ENCODE measurements at regions not wholly inside any gene's neighbourhood (a gene's known extent, or its start where the extent isn't known, plus 50 kb on each side); places are given as distances from the start of the nearest gene placed in this dataset.

GRCh38 chr1:30447701-30448100 is 275.7 kb downstream of the MATN1 start:
- H3K36me3 ChIP-seq (ENCODE audit: insufficient read depth, low read length), result no peaks in the 10 kb centered on the region
- H3K9me2 ChIP-seq (replicated peaks; ENCODE audit: low read depth, low read length), result no peaks in the 10 kb centered on the region
- no peak overlapping the region for H3K9ac ChIP-seq (ENCODE audit: low read depth, low read length, poor library complexity, severe bottlenecking)
- H2AFZ ChIP-seq (ENCODE audit: low read length), result no peak overlapping the region
- H3F3A ChIP-seq (ENCODE audit: low read depth), result no peaks in the 10 kb centered on the region
- H4K20me1 ChIP-seq (ENCODE audit: insufficient read depth, low read length, poor library complexity, severe bottlenecking), result no peaks in the 10 kb centered on the region
- TF ChIP-seq CTCF (conservative IDR thresholded peaks at IDR 0.05; ENCODE audit: low read length) (no peak), EZH2phosphoT487 (IDR thresholded peaks at IDR 0.05; ENCODE audit: borderline replicate concordance) (no peak)
- no peak overlapping the region for H3K4me3 ChIP-seq (ENCODE audit: low read length, poor library complexity, severe bottlenecking)
- no peak overlapping the region for H3K4me2 ChIP-seq (ENCODE audit: low read depth, low read length, poor library complexity, severe bottlenecking)
- H3K4me1 ChIP-seq (ENCODE audit: insufficient read depth, low read length, poor library complexity, severe bottlenecking), result no peaks in the 10 kb centered on the region
- no peaks in the 10 kb centered on the region; the same call in 1 of the 2 replicates for H3K9me3 ChIP-seq (ENCODE audit: insufficient read depth, low read depth, low read length)
- H3K79me2 ChIP-seq (ENCODE audit: insufficient read depth, low read length), result no peaks in the 10 kb centered on the region
- H3K27me3 ChIP-seq (ENCODE audit: insufficient read depth, low read length, poor library complexity, severe bottlenecking), result no peaks in the 10 kb centered on the region

GRCh38 chr1:30447080-30447479 is 276.3 kb downstream of the MATN1 start:
- no peak overlapping the region for H3K4me3 ChIP-seq (ENCODE audit: low read length, poor library complexity, severe bottlenecking)
- no peaks in the 10 kb centered on the region for H3F3A ChIP-seq (ENCODE audit: low read depth)
- H3K4me1 ChIP-seq (ENCODE audit: insufficient read depth, low read length, poor library complexity, severe bottlenecking), result no peaks in the 10 kb centered on the region
- H3K27me3 ChIP-seq (ENCODE audit: insufficient read depth, low read length, poor library complexity, severe bottlenecking), result no peaks in the 10 kb centered on the region
- no peak for TF ChIP-seq CTCF (conservative IDR thresholded peaks at IDR 0.05; ENCODE audit: low read length)
- no peak for TF ChIP-seq EZH2phosphoT487 (IDR thresholded peaks at IDR 0.05; ENCODE audit: borderline replicate concordance)
- H3K9me3 ChIP-seq (ENCODE audit: insufficient read depth, low read depth, low read length), result no peaks in the 10 kb centered on the region; the same call in 1 of the 2 replicates
- no peak overlapping the region for H3K9ac ChIP-seq (ENCODE audit: low read depth, low read length, poor library complexity, severe bottlenecking)
- H4K20me1 ChIP-seq (ENCODE audit: insufficient read depth, low read length, poor library complexity, severe bottlenecking), result no peaks in the 10 kb centered on the region
- no peaks in the 10 kb centered on the region for H3K36me3 ChIP-seq (ENCODE audit: insufficient read depth, low read length)
- no peak overlapping the region for H3K4me2 ChIP-seq (ENCODE audit: low read depth, low read length, poor library complexity, severe bottlenecking)
- H3K9me2 ChIP-seq (replicated peaks; ENCODE audit: low read depth, low read length), result no peaks in the 10 kb centered on the region
- no peak overlapping the region for H2AFZ ChIP-seq (ENCODE audit: low read length)
- H3K79me2 ChIP-seq (ENCODE audit: insufficient read depth, low read length), result no peaks in the 10 kb centered on the region

GRCh38 chr1:30446508-30446907 is 276.9 kb downstream of the MATN1 start:
- H3K4me3 ChIP-seq (ENCODE audit: low read length, poor library complexity, severe bottlenecking), result no peak overlapping the region
- H3K27me3 ChIP-seq (ENCODE audit: insufficient read depth, low read length, poor library complexity, severe bottlenecking), result no peaks in the 10 kb centered on the region
- H3K9ac ChIP-seq (ENCODE audit: low read depth, low read length, poor library complexity, severe bottlenecking), result no peak overlapping the region

More at GRCh38 chr1:30446508-30446907, 276.9 kb downstream of the MATN1 start:
- no peaks in the 10 kb centered on the region for H4K20me1 ChIP-seq (ENCODE audit: insufficient read depth, low read length, poor library complexity, severe bottlenecking)
- H3K36me3 ChIP-seq (ENCODE audit: insufficient read depth, low read length), result no peaks in the 10 kb centered on the region
- H2AFZ ChIP-seq (ENCODE audit: low read length), result no peak overlapping the region
- TF ChIP-seq CTCF (conservative IDR thresholded peaks at IDR 0.05; ENCODE audit: low read length) (no peak), EZH2phosphoT487 (IDR thresholded peaks at IDR 0.05; ENCODE audit: borderline replicate concordance) (no peak)
- no peaks in the 10 kb centered on the region for H3K79me2 ChIP-seq (ENCODE audit: insufficient read depth, low read length)
- H3K4me1 ChIP-seq (ENCODE audit: insufficient read depth, low read length, poor library complexity, severe bottlenecking), result no peaks in the 10 kb centered on the region
- H3K4me2 ChIP-seq (ENCODE audit: low read depth, low read length, poor library complexity, severe bottlenecking), result no peak overlapping the region
- H3K9me2 ChIP-seq (replicated peaks; ENCODE audit: low read depth, low read length), result no peaks in the 10 kb centered on the region
- H3F3A ChIP-seq (ENCODE audit: low read depth), result no peaks in the 10 kb centered on the region
- no peaks in the 10 kb centered on the region; the same call in 1 of the 2 replicates for H3K9me3 ChIP-seq (ENCODE audit: insufficient read depth, low read depth, low read length)
